RWPE1 (cell line): ENCODE measurements at regions not wholly inside any gene's neighbourhood (a gene's known extent, or its start where the extent isn't known, plus 50 kb on each side); places are given as distances from the start of the nearest gene placed in this dataset.

Experiments
- CTCF ChIA-PET: fragments of 350-600 bp; sonication (Branson Sonifier 250); formaldehyde crosslinking; extraction: SDS; loops from one replicate; lab custom pipeline; 2021; lab: Yijun Ruan, JAX
- POLR2A ChIA-PET: fragments of 400-600 bp; formaldehyde crosslinking; extraction: SDS; loops from one replicate; lab custom pipeline; 2020; ENCODE audit warnings: antibody characterized with exemption; ENCODE audit not compliant: low non-redundant PET; lab: Yijun Ruan, JAX
- DNase-seq: peaks from one replicate; pipeline ENCODE4 v3.0.0; 2012; ENCODE audit warnings: low spot score
- H3K27ac ChIP-seq: fragments of 450-650 bp; 2 replicates; pipeline ENCODE4 v1.5.1; 2017
- CTCF ChIP-seq: fragments of 450-650 bp; conservative IDR thresholded peaks from 2 replicates; pipeline ENCODE4 v1.5.1; 2017; ENCODE audit warnings: low read depth, mild to moderate bottlenecking

- no peak for DNase-seq
Observed at GRCh38 chr7:88610942-88611341, 148.6 kb upstream of the ZNF804B start.

GRCh38 chr7:88600695-88601094, 158.8 kb upstream of the ZNF804B start:
- ChIA-PET POLR2A (no interaction called here), CTCF (interaction anchor here (0.6 kb wide), 1 partner anchor 80 kb away, joined by 3 read pairs; no protein-coding TSS in a partner anchor)
- DNase-seq: no peak
- TF ChIP-seq CTCF: no peak
- no peak overlapping the region for H3K27ac ChIP-seq

More at GRCh38 chr7:88610942-88611341, 148.6 kb upstream of the ZNF804B start:
- no peak for TF ChIP-seq CTCF
- ChIA-PET POLR2A (no interaction called here), CTCF (no interaction called here)
- no peak overlapping the region for H3K27ac ChIP-seq

- H3K27ac ChIP-seq: no peak overlapping the region
- DNase-seq: no peak
- POLR2A ChIA-PET: no interaction called here
- CTCF ChIA-PET: no interaction called here
- TF ChIP-seq CTCF: no peak
Observed at GRCh38 chr7:88599528-88599927, 160.0 kb upstream of the ZNF804B start.

- ChIA-PET CTCF (no interaction called here), POLR2A (no interaction called here)
- H3K27ac ChIP-seq: no peak overlapping the region
- no peak for TF ChIP-seq CTCF
- DNase-seq: no peak
Observed at GRCh38 chr7:88597941-88598425, 161.5 kb upstream of the ZNF804B start.

- no peak for TF ChIP-seq CTCF
- ChIA-PET CTCF (no interaction called here), POLR2A (no interaction called here)
- H3K27ac ChIP-seq: no peak overlapping the region
- DNase-seq: no peak
Observed at GRCh38 chr7:88590963-88591362, 168.5 kb upstream of the ZNF804B start.

GRCh38 chr7:88589927-88590326, 169.6 kb upstream of the ZNF804B start:
- no peak for TF ChIP-seq CTCF
- no peak overlapping the region for H3K27ac ChIP-seq
- ChIA-PET POLR2A (no interaction called here), CTCF (no interaction called here)
- no peak for DNase-seq
